ENCODE measurements at regions not wholly inside any gene's neighbourhood (a gene's known extent, or its start where the extent isn't known, plus 50 kb on each side); places are given as distances from the start of the nearest gene placed in this dataset.
"Not testable (repeated sequence)": the region's sequence is repeated elsewhere in the genome, so short reads cannot be mapped to it uniquely, and the experiment has no call there.

DNA sequence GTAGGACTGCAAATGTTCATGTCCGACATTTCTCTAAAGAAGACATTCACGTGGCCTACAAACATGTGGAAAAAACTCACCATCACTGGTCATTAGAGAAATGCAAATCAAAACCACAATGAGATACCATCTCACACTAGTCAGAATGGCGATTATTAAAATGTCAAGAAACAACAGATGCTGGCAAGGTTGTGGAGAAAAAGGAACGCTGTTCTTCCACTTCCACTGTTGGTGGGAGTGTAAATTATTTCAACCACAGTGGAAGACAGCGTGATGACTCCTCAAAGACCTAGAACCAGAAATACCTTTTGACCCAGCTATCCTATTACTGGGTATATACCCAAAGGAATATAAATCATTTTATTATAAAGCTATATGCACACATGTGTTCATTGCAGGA is 253.9 kb upstream of the UBASH3B start:
- not testable (repeated sequence) for DNase-seq

DNA sequence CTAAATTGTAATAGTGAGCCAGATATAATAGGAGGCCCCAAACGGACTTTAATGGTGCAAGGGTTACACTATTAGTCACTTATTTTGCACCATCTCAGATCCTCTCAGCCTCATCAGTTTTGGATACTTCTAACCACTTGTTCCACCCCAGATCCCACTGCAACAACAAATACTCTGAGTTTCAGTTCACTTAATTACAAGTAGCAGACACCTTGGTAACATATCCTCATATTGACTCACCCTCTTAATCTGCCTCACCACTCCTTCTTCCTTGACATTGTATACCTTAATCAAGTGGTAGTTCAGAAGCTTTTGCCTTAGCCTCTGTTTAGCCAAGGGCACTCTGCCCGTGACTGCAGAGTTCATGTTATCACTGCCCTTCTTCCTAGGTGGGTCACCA is 256.1 kb upstream of the UBASH3B start:
- DNase-seq = no peak

DNA sequence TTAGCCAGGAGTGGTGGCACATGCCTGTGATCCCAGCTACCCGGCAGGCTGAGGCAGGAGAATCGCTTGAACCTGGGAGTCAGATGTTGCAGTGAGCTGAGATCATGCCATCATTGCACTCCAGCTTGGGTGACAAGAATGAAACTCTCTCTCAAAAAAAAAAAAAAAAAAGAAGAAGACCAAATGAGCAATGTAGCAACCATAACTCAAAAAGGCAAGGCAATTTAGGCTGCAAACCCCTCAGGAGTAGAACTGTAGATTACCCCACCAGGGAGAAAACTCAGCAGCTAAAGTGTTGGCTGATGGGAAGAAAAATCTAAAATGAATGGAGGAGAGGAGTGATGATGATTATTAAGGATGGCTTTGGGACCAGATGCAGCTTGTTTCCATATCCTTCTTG is 256.7 kb upstream of the UBASH3B start:
- no peak for DNase-seq

DNA sequence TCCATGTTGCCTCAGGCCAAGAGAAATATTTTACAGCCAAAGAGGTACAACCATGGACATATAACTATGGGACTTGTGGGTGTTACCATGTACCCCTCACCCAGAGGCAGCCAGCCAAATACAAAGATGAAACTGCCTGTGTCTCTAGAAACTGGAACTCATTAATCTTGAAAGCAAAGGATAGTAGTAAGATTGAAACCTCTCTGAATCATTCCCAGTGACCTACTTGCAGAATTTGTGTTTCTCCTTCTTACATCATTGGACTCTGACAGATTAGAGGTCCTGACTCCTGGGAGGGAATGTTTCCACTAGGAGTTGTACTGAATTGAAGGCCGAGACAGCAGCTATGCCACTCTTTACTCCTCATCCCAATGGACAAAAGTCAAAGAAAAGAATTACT is 257.4 kb upstream of the UBASH3B start:
- DNase-seq = no peak

DNA sequence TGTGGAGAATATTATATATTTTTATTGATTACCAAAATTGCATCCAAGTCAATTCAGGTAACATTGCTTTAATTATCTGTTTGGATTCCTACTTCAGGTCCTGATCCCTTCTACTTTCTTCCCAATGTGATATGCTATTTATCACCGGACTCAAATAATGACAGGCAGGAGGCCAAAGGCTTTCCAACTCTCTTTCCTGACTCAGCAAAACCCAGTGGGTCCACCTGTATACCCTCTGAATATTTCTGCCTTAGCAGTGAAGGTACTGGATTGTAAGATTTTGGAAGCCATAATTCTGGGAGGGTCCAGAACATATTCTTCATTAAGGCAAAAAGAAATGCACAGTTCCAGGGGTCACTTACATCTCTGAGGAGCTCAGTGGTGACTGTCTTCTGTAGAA is 260.2 kb upstream of the UBASH3B start:
- no peak for DNase-seq

DNA sequence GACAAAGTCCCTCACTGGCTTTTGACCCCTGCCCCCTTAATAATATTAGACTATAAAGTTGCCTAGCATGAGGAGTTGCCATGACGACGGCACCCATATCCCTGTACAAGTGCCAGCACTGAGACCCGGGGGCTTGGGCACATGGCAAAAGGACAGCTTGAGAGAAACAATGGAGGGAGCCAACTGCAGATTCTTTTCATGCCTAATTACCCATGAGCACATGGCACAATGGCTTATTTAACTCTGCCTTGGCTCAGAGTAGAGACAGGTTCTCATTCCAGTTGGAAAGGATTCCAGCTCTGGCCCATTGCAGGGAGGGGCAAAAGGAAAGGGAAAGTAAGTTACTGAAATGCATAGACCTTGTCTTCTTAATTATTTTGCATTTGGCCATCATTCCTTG is 261.2 kb upstream of the UBASH3B start:
- peak in 22 of 56 donors; percentile 1 to 58 (median 11) for DNase-seq

DNA sequence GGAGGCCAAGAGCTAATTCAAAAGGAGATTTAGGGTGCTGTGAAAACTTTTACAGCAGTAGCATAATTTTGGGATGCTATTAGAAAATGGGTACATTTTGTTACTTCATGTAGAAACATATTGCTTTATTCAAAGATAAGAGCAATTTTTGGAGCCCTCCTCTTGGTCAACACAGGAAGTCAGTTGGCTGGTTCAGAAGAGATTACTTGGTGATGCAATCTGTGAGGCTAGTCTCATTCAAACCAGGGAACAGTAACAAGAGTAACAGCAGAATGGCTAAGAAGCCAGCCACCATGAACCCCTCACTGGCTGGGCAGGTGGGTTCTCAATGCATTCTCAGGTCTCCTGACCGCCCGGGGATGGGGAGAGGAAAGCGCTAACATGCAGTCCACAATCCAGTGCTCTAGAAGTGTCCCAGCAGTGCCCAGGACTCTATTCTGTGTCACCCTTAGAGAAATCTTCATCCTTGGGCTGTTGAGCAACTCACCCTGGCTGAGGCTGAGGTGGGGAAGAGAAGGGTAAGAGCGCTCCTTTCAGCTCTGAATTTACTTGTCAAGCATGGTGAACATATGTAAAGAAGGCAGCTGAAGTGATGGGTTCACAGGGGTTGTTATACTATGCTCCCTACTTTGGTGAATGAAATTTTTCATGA is 262.2 kb upstream of the UBASH3B start:
- no peak for DNase-seq

DNA sequence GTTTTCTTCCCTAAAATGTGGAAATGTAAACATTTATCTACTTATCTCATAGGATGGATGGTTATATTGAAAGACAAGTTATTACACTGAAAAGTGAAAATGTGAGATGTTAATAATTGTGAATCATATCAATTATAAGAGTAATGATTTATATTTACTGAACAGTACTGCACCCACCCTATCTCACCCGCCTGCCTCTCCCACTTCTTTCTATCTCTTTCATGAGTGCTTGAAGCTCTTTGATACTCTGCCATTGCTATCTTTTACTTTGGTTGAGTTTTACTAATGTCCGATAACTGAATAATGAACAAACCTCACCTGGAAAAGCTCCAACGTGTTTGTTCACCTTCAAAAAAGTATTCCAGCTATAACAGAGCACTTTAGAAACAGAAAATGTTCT is 263.0 kb upstream of the UBASH3B start:
- no peak for DNase-seq

DNA sequence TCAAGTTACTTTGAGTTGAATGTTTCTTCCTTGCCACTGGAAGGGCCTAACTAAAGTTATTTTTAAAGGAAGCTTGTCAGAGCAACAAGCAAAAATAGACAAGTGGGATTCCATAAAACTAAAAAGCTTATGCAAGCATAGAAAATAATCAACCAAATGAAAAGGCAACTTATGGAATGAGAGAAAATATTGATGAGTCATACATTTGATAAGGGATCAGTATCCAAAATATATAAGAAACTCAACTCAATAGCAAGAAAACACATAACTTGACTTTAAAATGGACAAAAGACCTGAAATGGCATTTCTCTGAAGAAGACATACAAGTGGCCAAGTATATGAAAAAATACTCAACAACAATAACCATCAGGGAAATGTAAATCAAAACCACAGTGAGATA is 264.5 kb upstream of the UBASH3B start:
- DNase-seq = no peak

DNA sequence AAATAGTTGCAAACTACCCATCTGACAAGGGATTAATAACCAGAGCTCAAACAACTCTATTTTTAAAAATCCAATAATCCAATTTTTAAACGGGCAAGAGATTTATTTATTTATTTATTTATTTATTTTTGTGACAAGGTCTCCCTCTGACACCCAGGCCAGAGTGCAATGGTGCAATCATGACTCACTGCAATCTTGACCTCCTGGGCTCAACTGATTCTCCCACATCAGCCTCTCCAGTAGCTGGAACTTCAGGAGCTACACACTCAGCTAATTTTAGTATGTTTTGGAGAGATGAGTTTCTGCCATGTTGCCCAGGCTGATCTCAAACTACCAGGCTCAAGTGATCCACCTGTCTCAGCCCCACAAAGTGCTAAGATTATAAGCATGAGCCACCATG is 267.2 kb upstream of the BLID start:
- no peak for DNase-seq

DNA sequence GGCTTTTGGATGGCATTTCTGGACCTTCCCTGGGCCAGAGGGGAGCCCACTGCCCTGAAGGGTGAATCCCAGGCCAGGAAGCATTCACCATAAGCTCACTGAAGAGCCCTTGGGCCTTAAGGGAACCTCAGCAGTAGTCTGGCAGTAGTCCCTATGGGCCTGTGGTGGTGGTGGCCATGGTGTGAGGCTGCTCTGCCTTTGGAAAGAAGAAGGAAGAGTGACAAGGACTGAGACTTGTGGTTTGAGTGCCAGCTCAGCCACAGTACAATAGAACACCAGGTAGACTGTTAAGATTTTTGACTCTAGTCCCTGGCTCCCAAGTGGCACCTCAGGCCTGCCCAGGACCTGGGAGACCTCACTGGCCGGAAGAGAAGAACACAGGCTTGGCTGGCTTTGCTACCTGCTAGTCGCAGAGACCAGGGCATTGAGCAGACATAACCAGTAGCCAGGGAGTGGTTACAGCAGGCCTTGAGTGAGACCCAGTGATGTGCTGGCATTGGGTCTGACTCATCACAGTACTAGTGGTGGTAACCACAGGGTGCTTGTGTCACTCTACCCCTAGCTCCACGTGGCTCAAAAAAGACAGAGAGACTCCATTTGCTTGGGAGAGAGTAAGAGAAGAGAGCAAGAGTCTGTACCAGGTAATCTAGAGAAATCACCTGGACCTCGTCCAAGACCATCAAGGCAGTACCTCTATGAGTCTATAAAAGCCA is 259.8 kb upstream of the BLID start:
- no peak for DNase-seq

DNA sequence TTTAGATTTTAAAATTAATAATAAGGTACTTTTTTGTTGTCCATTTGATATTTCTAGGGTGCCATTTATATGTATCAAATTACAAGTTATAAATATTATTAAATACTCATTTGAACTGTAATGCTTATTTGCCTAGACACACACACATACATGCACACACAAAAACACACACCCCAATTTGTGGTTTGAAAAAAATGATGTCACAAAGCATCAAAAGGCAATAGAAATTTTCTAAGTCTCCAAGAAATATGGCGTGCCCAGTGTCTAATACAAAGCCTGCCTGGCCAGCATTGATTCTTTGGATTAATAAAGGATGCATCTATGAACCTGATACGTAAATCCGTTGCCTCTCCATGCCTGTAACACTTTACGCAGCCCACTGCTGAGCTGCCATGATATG is 252.8 kb upstream of the BLID start:
- no peak for DNase-seq

DNA sequence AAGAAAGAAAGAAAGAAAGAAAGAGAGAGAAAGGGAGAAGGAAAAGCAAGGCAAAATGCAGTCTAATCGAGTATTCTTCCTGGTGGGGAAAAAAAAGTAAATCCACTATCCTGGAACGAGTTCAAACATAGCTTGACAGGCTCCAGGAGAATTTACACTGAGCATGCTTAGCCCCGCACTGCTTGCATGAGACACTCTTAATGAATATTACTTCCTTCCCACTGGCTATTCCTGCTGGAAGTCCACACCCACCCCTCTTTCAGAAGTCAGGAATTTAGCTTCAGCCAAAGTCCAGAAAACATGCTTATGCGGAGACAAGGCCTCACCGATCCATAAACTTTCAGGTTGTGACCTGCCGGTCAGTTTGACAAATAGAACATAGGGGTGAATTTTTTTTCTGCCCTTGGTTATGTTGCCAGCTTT is 251.8 kb upstream of the BLID start:
- no peak for DNase-seq

DNA sequence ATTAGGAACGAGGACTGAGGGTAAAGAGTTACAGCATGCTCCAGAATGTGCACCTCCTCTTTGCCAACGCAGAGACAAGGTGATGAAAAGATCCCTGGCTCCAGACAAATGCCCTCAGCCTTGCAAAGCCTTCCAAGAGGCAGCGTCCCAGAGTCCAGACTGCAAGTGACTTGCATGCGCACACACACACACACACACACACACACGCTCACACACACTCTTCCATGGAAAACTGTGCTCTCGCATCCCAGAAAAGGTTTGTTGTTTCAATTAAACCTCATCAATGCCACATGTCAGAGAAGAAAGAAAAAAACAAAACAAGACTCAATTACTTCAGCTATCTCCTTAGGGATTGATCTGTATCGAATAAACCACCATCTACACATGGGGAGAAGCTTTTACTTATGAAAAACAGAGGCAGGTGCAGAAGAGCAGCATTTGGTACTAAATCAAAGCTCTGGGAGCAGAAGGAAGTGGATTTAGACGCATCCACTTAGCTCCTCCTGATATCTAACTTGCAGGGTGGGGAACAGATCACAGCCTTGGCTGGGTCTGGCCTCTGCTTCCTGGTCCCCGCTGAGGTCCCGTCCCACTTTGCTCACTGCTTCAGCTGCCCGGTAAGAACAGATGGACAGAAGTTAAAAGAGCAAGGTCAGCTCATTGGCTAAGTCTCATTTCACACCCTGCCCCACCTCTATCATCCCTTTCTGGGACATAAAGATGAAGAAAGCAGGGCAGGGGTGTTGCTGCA is 249.8 kb upstream of the BLID start:
- no peak for DNase-seq

DNA sequence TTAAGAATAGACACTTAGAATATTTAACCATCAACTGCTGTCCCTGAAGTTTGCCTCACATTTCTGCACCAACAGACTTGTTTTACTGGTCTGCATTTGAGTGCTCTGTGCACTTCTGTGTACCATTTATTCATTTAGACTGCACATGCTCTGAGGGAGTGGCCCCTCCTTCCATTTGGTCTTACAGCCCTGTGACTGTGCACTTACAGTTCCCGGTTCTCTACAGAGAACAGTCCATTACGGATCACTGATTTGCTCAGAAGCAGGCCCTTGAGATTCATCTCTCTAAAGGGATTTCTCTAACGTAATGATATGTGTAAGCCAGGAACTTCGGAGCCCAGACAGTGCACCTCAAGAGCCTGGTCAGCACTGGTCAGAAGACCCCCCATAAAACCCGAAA is 247.3 kb upstream of the BLID start:
- DNase-seq = no peak

DNA sequence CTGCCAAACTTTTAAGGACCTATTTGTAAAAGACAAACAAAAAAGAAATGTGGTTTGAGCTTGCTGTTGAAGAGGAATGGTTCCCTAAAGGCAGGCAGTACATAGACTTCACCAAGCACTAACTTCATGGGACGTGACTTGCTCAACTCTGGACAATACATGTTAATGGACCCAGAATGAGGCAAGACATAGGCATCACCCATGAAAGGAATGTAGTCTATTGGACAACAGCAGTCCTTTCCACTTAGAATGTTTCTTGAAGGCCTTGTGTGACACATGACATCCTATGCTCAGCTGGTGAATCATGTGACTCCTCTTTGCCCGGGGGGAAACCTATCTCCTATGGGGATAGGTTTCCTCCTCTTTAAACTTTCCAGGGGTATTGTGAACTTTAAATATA is 246.4 kb upstream of the BLID start:
- no peak for DNase-seq

DNA sequence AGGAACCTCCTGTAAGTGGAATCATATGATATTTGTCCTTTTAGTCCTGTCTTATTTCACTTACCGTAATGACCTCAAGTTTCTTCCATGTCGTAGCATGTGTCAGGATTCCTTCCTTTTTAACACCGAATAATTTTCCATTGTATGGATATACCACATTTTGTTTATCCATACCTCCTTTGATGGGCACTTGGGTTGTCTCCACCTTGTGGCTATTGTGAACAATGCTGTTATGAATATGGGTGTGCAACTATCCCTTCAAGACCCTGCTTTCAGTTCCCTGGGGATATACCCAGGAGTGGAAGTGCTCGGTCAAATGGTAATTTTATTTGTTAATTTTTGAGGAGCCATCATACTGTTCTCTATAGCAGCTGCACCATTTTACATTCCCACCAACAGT is 244.9 kb upstream of the BLID start:
- no peak for DNase-seq

DNA sequence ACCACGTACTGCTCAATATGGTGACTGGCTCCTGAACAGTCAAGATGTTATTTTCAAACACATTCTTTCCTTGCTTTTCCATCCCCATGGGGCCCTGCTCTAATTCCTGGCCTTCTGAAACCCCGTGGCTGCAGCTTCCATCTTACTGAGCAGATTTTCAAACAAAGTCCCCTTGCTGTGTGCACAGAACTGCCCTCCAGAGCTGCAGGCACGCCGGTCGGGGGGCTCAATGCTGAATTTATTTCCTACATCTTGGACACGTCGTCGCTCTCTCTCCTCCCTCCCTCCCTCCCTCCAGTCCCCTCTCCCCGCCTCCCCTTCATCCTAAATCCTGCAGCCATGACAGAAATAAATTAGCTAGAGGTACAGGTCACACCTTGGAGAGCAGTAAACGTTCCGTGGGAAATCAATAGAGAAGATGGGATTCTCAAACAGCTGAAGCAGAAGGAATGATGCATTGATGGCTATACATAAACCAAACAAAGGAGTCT is 243.1 kb upstream of the BLID start:
- no peak for DNase-seq

DNA sequence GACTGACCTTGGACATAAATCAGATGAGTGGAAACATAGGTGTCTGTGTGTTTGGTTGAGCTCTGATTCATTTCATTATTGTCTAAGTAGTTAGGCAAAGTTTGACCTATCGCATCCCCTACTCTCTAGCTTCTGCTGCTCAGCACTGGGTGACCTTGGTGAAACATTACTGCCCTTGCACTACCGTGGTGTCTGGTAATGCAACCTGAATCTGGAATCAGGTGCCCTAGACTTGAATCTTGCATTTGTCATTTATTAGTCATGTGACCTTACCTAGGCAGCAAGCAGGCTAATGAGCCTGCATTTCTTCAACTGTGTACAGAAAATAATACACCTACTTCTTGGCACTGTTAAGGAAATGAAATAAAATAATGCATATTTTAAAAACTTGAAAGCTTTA is 242.3 kb upstream of the BLID start:
- DNase-seq = no peak

DNA sequence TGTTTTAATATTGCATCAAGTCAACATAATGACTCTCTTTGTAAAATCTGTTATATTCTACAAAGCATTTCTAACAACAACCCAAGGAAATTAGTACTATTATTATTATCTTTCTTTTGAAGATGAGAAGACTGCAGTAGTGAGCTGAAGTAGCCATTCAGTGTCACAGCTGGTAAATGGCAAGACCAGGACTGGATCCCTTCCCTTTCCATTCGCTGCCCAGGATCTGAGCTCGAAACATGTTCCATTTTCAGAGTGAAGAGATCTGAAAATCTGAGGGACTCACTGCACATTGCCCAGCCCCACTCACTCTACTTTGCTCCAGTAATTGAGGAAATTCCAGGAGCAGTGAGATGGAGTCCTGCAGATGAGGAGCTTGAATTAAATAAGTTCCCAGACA is 240.0 kb upstream of the BLID start:
- DNase-seq = no peak

DNA sequence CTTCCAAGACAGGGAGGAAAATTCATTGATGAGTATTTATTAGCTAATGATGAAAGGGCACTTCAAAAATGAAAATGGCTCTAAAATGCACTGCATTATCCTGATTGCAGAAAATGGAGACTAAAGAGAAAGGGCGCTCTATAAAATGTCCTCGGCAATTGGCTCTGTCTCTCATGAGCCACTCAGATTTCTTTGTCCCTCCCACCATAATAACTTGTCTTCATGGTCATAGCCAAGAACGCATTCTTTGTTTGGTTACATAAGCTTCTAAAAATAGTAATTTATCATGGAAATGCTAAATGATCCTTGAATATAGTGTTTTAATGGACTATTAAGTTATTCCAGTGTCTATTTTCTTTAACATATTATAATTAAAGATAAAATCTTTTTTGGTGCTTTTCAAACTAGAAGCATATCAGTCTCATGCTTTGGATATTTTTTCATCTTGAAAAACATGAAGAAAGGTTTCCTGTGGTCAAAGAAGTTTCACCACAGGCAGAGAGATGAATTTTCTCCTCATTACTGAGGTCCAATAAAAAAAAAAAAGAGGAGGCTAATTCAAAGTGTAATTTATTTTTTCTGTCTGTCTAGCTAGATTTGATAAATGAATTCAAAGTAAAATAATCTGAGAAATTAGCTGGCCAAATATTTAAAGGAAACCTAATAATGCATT is 238.1 kb upstream of the BLID start:
- DNase-seq = no peak

DNA sequence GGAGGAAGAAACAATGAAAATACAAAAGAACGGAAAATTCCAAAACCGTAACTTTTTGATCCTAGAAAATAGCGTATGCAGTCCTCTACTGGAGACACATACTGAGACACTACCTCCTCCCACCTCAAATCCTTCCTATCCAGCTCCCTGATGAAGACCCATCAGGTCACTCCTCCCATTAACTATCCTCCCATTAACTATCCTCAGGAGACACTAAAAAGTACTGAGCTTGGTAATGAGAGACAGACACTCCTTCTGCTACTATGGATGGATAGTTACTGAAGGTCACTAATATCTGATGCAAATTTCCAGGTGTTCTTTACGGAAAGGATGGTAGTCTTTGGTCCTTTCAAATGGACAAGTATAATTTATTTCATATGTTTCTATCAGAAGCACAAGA is 237.5 kb upstream of the BLID start:
- DNase-seq = no peak

Measured in amygdala (tissue), 56 donors.